Karpas-422 (cell line): ENCODE measurements at regions not wholly inside any gene's neighbourhood (a gene's known extent, or its start where the extent isn't known, plus 50 kb on each side); places are given as distances from the start of the nearest gene placed in this dataset.

Experiments
- DNase-seq: peaks from one replicate; pipeline ENCODE4 v3.0.0-alpha.2; 2015
- H2AFZ ChIP-seq: fragments of 200-600 bp; sonication (generic); 2 replicates; pipeline ENCODE4 v1.6.1; 2014; ENCODE audit warnings: antibody characterized with exemption, low read length, mixed read lengths
- H3K27ac ChIP-seq: fragments of 200-600 bp; sonication (generic); 2 replicates; pipeline ENCODE4 v1.5.1; 2014; ENCODE audit warnings: mild to moderate bottlenecking, low read length, moderate library complexity
- H3K27me3 ChIP-seq: fragments of 200-600 bp; sonication (generic); 2 replicates; pipeline ENCODE4 v1.6.1; 2014; ENCODE audit warnings: low read length, mixed read lengths
- H3K36me3 ChIP-seq: fragments of 200-600 bp; sonication (generic); 2 replicates; pipeline ENCODE4 v1.6.1; 2014; ENCODE audit warnings: low read length, mixed read lengths; ENCODE audit not compliant: insufficient read depth
- H3K4me1 ChIP-seq: fragments of 200-600 bp; sonication (generic); 2 replicates; pipeline ENCODE4 v1.6.1; 2014; ENCODE audit warnings: mild to moderate bottlenecking, low read length, mixed read lengths
- H3K4me2 ChIP-seq: fragments of 200-600 bp; sonication (generic); 2 replicates; pipeline ENCODE4 v1.6.1; 2014; ENCODE audit warnings: low read length, low read depth, mild to moderate bottlenecking; ENCODE audit not compliant: poor library complexity, severe bottlenecking
- H3K4me3 ChIP-seq: fragments of 200-600 bp; sonication (generic); 2 replicates; pipeline ENCODE4 v1.5.1; 2014; ENCODE audit warnings: mild to moderate bottlenecking, antibody characterized with exemption, low read length, mixed read lengths
- H3K79me2 ChIP-seq: fragments of 200-600 bp; sonication (generic); 2 replicates; pipeline ENCODE4 v1.6.1; 2014; ENCODE audit warnings: mild to moderate bottlenecking, low read length, mixed read lengths
- H3K9ac ChIP-seq: fragments of 200-600 bp; sonication (generic); 2 replicates; pipeline ENCODE4 v1.6.0; 2014; ENCODE audit warnings: low read length
- H3K9me2 ChIP-seq: fragments of 200-600 bp; sonication (generic), shearing (Covaris generic); replicated peaks from 2 replicates; pipeline ENCODE4 v1.6.0; 2014; ENCODE audit warnings: mild to moderate bottlenecking, low read length, moderate library complexity; ENCODE audit not compliant: insufficient read depth
- H3K9me3 ChIP-seq: fragments of 300-700, 200-600 bp; sonication (generic); 2 replicates; pipeline ENCODE4 v1.6.1; 2014; ENCODE audit warnings: low read length, mixed read lengths
- H4K20me1 ChIP-seq: fragments of 200-600 bp; sonication (generic); 2 replicates; pipeline ENCODE4 v1.6.1; 2014; ENCODE audit warnings: mild to moderate bottlenecking, antibody characterized with exemption, low read length, low read depth; ENCODE audit not compliant: insufficient read depth

GRCh38 chr14:42545636-42546035, 939.0 kb downstream of the LRFN5 start:
- no peaks in the 10 kb centered on the region for H3K27me3 ChIP-seq
- no peaks in the 10 kb centered on the region; the same call in 1 of the 2 replicates for H3K36me3 ChIP-seq
- no peak for DNase-seq
- no peak overlapping the region for H3K4me2 ChIP-seq
- no peak overlapping the region for H3K4me3 ChIP-seq
- peaks cover 4% of the 10 kb centered on the region; the same call in 1 of the 2 replicates for H3K9me3 ChIP-seq
- no peak overlapping the region for H3K9ac ChIP-seq
- H3K9me2 ChIP-seq, result no peaks in the 10 kb centered on the region
- H3K4me1 ChIP-seq, result no peaks in the 10 kb centered on the region
- H3K27ac ChIP-seq, result no peak overlapping the region
- H4K20me1 ChIP-seq, result no peaks in the 10 kb centered on the region
- H2AFZ ChIP-seq, result peak overlapping the region; percentile 39; the same call in 1 of the 2 replicates
- no peaks in the 10 kb centered on the region for H3K79me2 ChIP-seq

GRCh38 chr14:42541535-42542001, 934.9 kb downstream of the LRFN5 start:
- no peak overlapping the region for H3K27ac ChIP-seq
- no peaks in the 10 kb centered on the region for H4K20me1 ChIP-seq
- no peak overlapping the region for H3K9ac ChIP-seq
- no peak overlapping the region for H3K4me3 ChIP-seq
- no peaks in the 10 kb centered on the region for H3K4me1 ChIP-seq
- H3K9me3 ChIP-seq, result no peaks in the 10 kb centered on the region
- no peak for DNase-seq
- H3K36me3 ChIP-seq, result no peaks in the 10 kb centered on the region
- H3K79me2 ChIP-seq, result no peaks in the 10 kb centered on the region
- no peaks in the 10 kb centered on the region for H3K27me3 ChIP-seq
- H3K9me2 ChIP-seq, result no peaks in the 10 kb centered on the region
- H2AFZ ChIP-seq, result peak overlapping the region; percentile 71
- H3K4me2 ChIP-seq, result no peak overlapping the region

- no peaks in the 10 kb centered on the region for H3K27me3 ChIP-seq
- no peaks in the 10 kb centered on the region for H4K20me1 ChIP-seq
- no peaks in the 10 kb centered on the region for H3K9me2 ChIP-seq
- peak overlapping the region; percentile 53 for H3K4me2 ChIP-seq
- no peaks in the 10 kb centered on the region for H3K79me2 ChIP-seq
- H3K27ac ChIP-seq, result no peak overlapping the region
- DNase-seq, result peak; percentile 69
- H3K9ac ChIP-seq, result peak overlapping the region; percentile 50
- H3K4me3 ChIP-seq, result peak overlapping the region; percentile 58
- no peaks in the 10 kb centered on the region for H3K4me1 ChIP-seq
- H2AFZ ChIP-seq, result peak overlapping the region; percentile 87
- no peaks in the 10 kb centered on the region for H3K36me3 ChIP-seq
- H3K9me3 ChIP-seq, result no peaks in the 10 kb centered on the region
Measured at GRCh38 chr14:42535397-42535796, 928.7 kb downstream of the LRFN5 start.

- Histone ChIP-seq H3K9me3 (no peaks in the 10 kb centered on the region), H3K79me2 (no peaks in the 10 kb centered on the region), H3K9ac (no peak overlapping the region), H3K27me3 (no peaks in the 10 kb centered on the region), H3K4me1 (no peaks in the 10 kb centered on the region), H3K9me2 (no peaks in the 10 kb centered on the region), H3K4me3 (no peak overlapping the region), H3K4me2 (no peak overlapping the region), H3K36me3 (no peaks in the 10 kb centered on the region), H2AFZ (peak overlapping the region; percentile 17; the same call in 1 of the 2 replicates), H4K20me1 (no peaks in the 10 kb centered on the region), H3K27ac (no peak overlapping the region)
- DNase-seq, result no peak
Measured at GRCh38 chr14:42533476-42533875, 926.8 kb downstream of the LRFN5 start.

GRCh38 chr14:42532194-42532593, 925.5 kb downstream of the LRFN5 start:
- Histone ChIP-seq H4K20me1 (no peaks in the 10 kb centered on the region), H3K36me3 (no peaks in the 10 kb centered on the region), H3K9ac (no peak overlapping the region), H3K9me3 (no peaks in the 10 kb centered on the region), H3K27me3 (no peaks in the 10 kb centered on the region), H2AFZ (no peak overlapping the region), H3K9me2 (no peaks in the 10 kb centered on the region), H3K27ac (no peak overlapping the region), H3K4me2 (no peak overlapping the region), H3K79me2 (no peaks in the 10 kb centered on the region), H3K4me1 (no peaks in the 10 kb centered on the region), H3K4me3 (no peak overlapping the region)
- DNase-seq, result no peak

GRCh38 chr14:42527141-42527540, 920.5 kb downstream of the LRFN5 start:
- no peak overlapping the region for H3K9ac ChIP-seq
- no peaks in the 10 kb centered on the region for H3K9me2 ChIP-seq
- no peaks in the 10 kb centered on the region for H3K9me3 ChIP-seq
- no peak for DNase-seq
- no peak overlapping the region for H3K4me3 ChIP-seq
- no peaks in the 10 kb centered on the region for H3K79me2 ChIP-seq
- H3K27ac ChIP-seq, result no peak overlapping the region
- H3K4me2 ChIP-seq, result no peak overlapping the region
- peaks cover 7% of the 10 kb centered on the region for H3K4me1 ChIP-seq
- peak overlapping the region; percentile 75 for H2AFZ ChIP-seq
- no peaks in the 10 kb centered on the region for H4K20me1 ChIP-seq
- H3K36me3 ChIP-seq, result no peaks in the 10 kb centered on the region
- H3K27me3 ChIP-seq, result no peaks in the 10 kb centered on the region

GRCh38 chr14:42523666-42524065, 917.0 kb downstream of the LRFN5 start:
- no peaks in the 10 kb centered on the region for H3K36me3 ChIP-seq
- no peak overlapping the region for H3K27ac ChIP-seq
- H3K27me3 ChIP-seq, result no peaks in the 10 kb centered on the region
- peak overlapping the region; percentile 37 for H3K4me3 ChIP-seq
- no peak for DNase-seq
- H3K9me3 ChIP-seq, result peaks cover under 1% of the 10 kb centered on the region; the same call in 1 of the 2 replicates
- H3K79me2 ChIP-seq, result no peaks in the 10 kb centered on the region
- H3K9ac ChIP-seq, result no peak overlapping the region
- peak overlapping the region; percentile 97 for H2AFZ ChIP-seq
- H4K20me1 ChIP-seq, result no peaks in the 10 kb centered on the region
- no peaks in the 10 kb centered on the region for H3K9me2 ChIP-seq
- peak overlapping the region; percentile 52 for H3K4me2 ChIP-seq
- H3K4me1 ChIP-seq, result peaks cover 7% of the 10 kb centered on the region

GRCh38 chr14:42517806-42518500, 911.3 kb downstream of the LRFN5 start:
- DNase-seq, result no peak
- Histone ChIP-seq H3K4me1 (peaks cover 7% of the 10 kb centered on the region; the same call in 1 of the 2 replicates), H4K20me1 (no peaks in the 10 kb centered on the region), H3K36me3 (no peaks in the 10 kb centered on the region), H3K9ac (no peak overlapping the region), H3K4me2 (no peak overlapping the region), H3K9me2 (no peaks in the 10 kb centered on the region), H3K27me3 (no peaks in the 10 kb centered on the region), H3K27ac (no peak overlapping the region), H3K79me2 (no peaks in the 10 kb centered on the region), H3K4me3 (no peak overlapping the region), H2AFZ (peak overlapping the region; percentile 4; the same call in 1 of the 2 replicates), H3K9me3 (peaks cover 4% of the 10 kb centered on the region; the same call in 1 of the 2 replicates)
